ENCODE measurements at regions not wholly inside any gene's neighbourhood (a gene's known extent, or its start where the extent isn't known, plus 50 kb on each side); places are given as distances from the start of the nearest gene placed in this dataset.

DNA sequence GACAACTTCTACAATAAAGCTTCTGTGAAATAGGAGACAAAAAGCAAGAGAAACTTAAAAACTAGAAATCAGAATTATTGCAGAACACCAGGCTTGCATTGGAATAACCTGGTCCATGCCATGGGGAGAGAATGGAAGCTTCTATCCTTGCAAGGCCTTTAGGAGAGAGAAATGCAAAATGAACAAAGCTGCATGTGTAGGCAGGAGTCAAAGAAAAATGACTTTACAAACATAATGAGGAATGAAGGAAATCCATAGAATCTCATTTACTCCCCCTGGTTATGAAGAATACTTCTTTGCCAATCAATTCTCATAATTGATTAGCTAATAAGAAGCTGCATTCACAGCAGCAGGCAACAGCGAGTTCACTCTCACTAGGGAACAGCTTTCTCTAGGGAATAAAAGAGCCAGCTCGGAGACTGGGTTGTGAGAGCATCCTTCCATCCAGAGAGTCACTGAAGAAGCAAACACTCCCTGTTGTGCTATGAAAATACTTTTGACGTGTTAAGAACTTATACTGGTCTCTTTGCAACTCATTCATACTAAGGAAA, 235.9 kb upstream of the LRATD1 start:
- Histone ChIP-seq H3K4me1 (no peaks in the 10 kb centered on the region), H3K27me3 (no peaks in the 10 kb centered on the region), H3K36me3 (no peaks in the 10 kb centered on the region), H3K27ac (no peak overlapping the region), H3K4me3 (no peak overlapping the region), H3K9me3 (no peaks in the 10 kb centered on the region)
- intact Hi-C loops (cut with DNase I; ENCODE audit: low total_unique reads) = no loop called here
- TF ChIP-seq CTCF (IDR thresholded peaks at IDR 0.05) = no peak
- no peak for DNase-seq

GRCh38 chr2:14398641-14399040, 233.9 kb upstream of the LRATD1 start:
- no peak for DNase-seq
- H3K36me3 ChIP-seq = no peaks in the 10 kb centered on the region
- H3K4me1 ChIP-seq = no peaks in the 10 kb centered on the region
- H3K9me3 ChIP-seq = no peaks in the 10 kb centered on the region
- TF ChIP-seq CTCF (IDR thresholded peaks at IDR 0.05) = no peak
- no peak overlapping the region for H3K27ac ChIP-seq
- H3K4me3 ChIP-seq = no peak overlapping the region
- intact Hi-C loops (cut with DNase I; ENCODE audit: low total_unique reads) = no loop called here
- H3K27me3 ChIP-seq = no peaks in the 10 kb centered on the region

DNA sequence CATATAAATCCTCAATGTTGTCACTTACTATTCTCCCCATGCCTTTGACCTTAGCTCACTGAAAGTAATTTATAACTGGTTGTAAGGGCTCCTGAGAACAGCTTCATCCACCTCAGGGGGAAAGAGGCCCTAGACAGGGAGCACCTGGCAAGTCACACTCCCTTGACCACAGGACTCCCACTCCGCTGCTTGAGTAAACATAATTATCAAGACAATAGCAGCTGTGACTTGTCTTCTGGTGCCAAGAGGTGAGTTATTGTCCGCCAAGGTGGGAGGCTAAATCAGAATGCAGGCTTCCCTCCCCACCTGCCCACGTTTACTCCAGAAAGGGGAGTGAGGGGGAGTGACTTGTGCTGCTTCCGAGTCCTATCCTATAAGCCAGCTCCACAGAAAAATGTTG, 230.6 kb upstream of the LRATD1 start:
- no peak for TF ChIP-seq CTCF (IDR thresholded peaks at IDR 0.05)
- H3K9me3 ChIP-seq = no peaks in the 10 kb centered on the region
- H3K4me1 ChIP-seq = no peaks in the 10 kb centered on the region
- DNase-seq = no peak
- intact Hi-C loops (cut with DNase I; ENCODE audit: low total_unique reads) = no loop called here
- no peak overlapping the region for H3K4me3 ChIP-seq
- H3K36me3 ChIP-seq = no peaks in the 10 kb centered on the region
- no peak overlapping the region for H3K27ac ChIP-seq
- no peaks in the 10 kb centered on the region for H3K27me3 ChIP-seq

DNA sequence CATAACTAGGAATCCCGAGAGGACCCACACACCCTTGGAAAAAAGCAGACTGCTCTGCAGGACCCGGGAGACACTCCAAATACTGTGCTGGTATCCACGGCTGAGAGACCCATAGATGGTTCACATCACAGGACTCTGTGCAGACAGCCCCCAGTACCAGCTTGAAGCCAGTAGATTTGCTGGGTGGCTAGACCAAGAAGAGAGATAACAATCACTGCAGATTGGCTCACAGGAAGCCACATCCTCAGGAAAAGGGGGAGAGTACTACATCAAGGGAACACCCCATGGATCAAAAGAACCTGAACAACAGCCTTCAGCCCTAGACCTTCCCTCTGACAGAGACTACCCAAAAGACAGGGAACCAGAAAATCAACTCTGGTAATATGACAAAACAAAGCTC, 223.8 kb upstream of the LRATD1 start:
- Histone ChIP-seq H3K27me3 (no peaks in the 10 kb centered on the region), H3K4me3 (no peak overlapping the region), H3K4me1 (no peaks in the 10 kb centered on the region), H3K27ac (no peak overlapping the region), H3K36me3 (no peaks in the 10 kb centered on the region), H3K9me3 (no peaks in the 10 kb centered on the region)
- intact Hi-C loops (cut with DNase I; ENCODE audit: low total_unique reads) = no loop called here
- no peak for TF ChIP-seq CTCF (IDR thresholded peaks at IDR 0.05)
- no peak for DNase-seq

GRCh38 chr2:14417551-14417950, 215.0 kb upstream of the LRATD1 start:
- no peak for TF ChIP-seq CTCF (IDR thresholded peaks at IDR 0.05)
- Histone ChIP-seq H3K4me3 (no peak overlapping the region), H3K27me3 (no peaks in the 10 kb centered on the region), H3K36me3 (no peaks in the 10 kb centered on the region), H3K27ac (no peak overlapping the region), H3K9me3 (no peaks in the 10 kb centered on the region), H3K4me1 (no peaks in the 10 kb centered on the region)
- intact Hi-C loops (cut with DNase I; ENCODE audit: low total_unique reads) = no loop called here
- DNase-seq = no peak

DNA sequence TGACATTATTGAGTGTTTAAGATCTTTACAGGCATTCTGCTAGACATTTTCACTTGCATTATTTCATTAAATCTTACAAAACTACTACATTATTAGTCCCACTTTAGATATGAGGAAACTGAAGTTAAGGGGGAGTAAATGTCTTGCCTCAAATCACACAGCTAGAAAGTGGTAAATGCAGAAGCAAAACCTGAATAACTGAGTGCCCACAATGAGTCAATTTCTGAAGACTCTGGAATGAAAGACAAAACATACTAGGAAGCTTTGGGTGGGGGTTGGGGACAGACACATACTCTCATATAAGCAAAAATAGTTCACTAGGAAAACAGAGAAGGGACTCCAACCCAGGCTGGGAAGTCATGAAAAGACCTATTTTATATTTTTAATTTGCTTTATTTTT, 214.4 kb upstream of the LRATD1 start:
- Histone ChIP-seq H3K9me3 (no peaks in the 10 kb centered on the region), H3K27me3 (no peaks in the 10 kb centered on the region), H3K4me1 (no peaks in the 10 kb centered on the region), H3K27ac (no peak overlapping the region), H3K4me3 (no peak overlapping the region), H3K36me3 (no peaks in the 10 kb centered on the region)
- DNase-seq = no peak
- TF ChIP-seq CTCF (IDR thresholded peaks at IDR 0.05) = no peak
- intact Hi-C loops (cut with DNase I; ENCODE audit: low total_unique reads) = no loop called here

Measured in tibial artery (tissue), 4 donors.